ENCODE measurements at regions not wholly inside any gene's neighbourhood (a gene's known extent, or its start where the extent isn't known, plus 50 kb on each side); places are given as distances from the start of the nearest gene placed in this dataset.
A peak's percentile ranks its signal among the peaks of the same experiment; 100 is the strongest.

- no peak for DNase-seq (ENCODE audit: low read depth)
- no peak for TF ChIP-seq CTCF (IDR thresholded peaks at IDR 0.05; ENCODE audit: insufficient read depth, low read depth, low read length, missing control alignments)
- no peak overlapping the region for H3K4me3 ChIP-seq (ENCODE audit: low read length)
Measured at GRCh38 chr3:18864933-18865731, 283.2 kb upstream of the KCNH8 start.

- no peak for TF ChIP-seq CTCF (IDR thresholded peaks at IDR 0.05; ENCODE audit: insufficient read depth, low read depth, low read length, missing control alignments)
- DNase-seq (ENCODE audit: low read depth): no peak
- no peak overlapping the region for H3K4me3 ChIP-seq (ENCODE audit: low read length)
Measured at GRCh38 chr3:18862077-18862476, 286.2 kb upstream of the KCNH8 start.

DNA sequence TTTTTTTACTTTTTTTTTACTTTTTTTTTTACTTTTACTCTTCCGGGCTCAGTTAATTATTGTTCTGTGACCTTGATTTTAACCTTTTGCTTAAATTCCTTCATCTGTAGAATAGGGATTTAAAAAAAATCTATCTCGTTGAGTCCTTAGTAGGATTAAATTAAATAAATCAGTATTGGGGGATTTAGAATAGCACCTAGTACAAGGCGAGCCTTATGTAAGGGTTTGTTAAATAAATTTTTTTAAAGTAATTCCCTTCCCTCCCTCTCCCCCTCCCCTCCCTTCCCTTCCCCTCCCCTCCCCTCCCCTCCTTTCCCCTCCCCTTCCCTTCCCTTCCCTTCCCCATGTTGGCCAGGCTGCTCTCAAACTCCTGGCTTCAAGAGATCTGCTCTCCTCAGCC, 287.2 kb upstream of the KCNH8 start:
- DNase-seq (ENCODE audit: low read depth): no peak
- TF ChIP-seq CTCF (IDR thresholded peaks at IDR 0.05; ENCODE audit: insufficient read depth, low read depth, low read length, missing control alignments): no peak
- H3K4me3 ChIP-seq (ENCODE audit: low read length): no peak overlapping the region

DNA sequence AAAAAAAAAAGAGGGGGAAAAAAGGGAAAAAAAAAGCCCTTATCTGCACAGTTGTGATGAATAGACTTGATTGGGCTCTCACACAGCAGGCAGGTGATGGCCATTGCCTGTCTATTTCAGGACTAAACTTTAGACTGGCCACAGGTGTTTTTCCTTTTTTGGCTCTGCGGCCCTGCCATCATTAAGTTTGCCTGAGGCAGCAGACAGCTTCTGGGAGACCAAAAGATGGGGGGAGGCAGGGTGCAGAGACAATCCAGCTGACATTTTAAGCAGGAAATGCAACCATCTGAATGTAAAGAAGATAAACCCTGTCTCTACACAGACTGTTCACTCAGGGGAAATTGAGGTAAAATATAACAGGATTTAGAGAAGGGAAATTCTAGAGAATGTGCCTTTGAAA, 295.0 kb upstream of the KCNH8 start:
- DNase-seq (ENCODE audit: low read depth): no peak
- TF ChIP-seq CTCF (IDR thresholded peaks at IDR 0.05; ENCODE audit: insufficient read depth, low read depth, low read length, missing control alignments): no peak
- H3K4me3 ChIP-seq (ENCODE audit: low read length): no peak overlapping the region

GRCh38 chr3:18847583-18848197, 300.6 kb upstream of the KCNH8 start:
- no peak overlapping the region for H3K4me3 ChIP-seq (ENCODE audit: low read length)
- DNase-seq (ENCODE audit: low read depth): peak; percentile 27
- peak; percentile 37 for TF ChIP-seq CTCF (IDR thresholded peaks at IDR 0.05; ENCODE audit: insufficient read depth, low read depth, low read length, missing control alignments)

DNA sequence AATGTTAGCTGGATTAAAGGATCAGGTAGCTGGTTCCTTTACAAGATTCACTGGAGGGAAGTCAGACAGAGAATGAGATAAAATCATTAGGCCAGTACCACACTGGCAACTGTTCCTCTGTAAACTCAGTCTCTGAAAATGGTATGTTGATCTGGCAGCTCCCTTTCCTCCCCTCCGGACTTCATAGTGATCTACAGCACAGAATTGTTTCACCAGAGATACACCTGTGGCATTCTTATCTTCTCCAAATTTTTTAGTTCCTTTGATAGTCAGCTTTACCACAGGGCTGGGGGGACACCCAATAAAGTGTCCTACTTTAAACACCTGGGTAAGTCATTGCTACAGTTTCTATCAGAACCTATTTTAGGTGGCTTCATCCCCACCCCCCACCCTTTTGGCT, 304.3 kb upstream of the KCNH8 start:
- DNase-seq (ENCODE audit: low read depth): no peak
- H3K4me3 ChIP-seq (ENCODE audit: low read length): no peak overlapping the region
- TF ChIP-seq CTCF (IDR thresholded peaks at IDR 0.05; ENCODE audit: insufficient read depth, low read depth, low read length, missing control alignments): no peak

All from epithelial cell of esophagus (primary cell).